Spleen (tissue), 11 donors: ENCODE measurements at regions not wholly inside any gene's neighbourhood (a gene's known extent, or its start where the extent isn't known, plus 50 kb on each side); places are given as distances from the start of the nearest gene placed in this dataset.
"Not testable (repeated sequence)": the region's sequence is repeated elsewhere in the genome, so short reads cannot be mapped to it uniquely, and the experiment has no call there.

Experiments
- DNase-seq: peaks from one replicate; pipeline ENCODE4 v3.0.0-alpha.2; 2020
- H3K27ac ChIP-seq, 8 donors: fragments of 200-600 bp; sonication (generic) in 7 of 8; 1 replicate in 4 of 8; 2 replicates in 4 of 8; pipeline versions ENCODE4 v1.5.0 to v1.8.0; 2016 to 2021; ENCODE audit warnings: inconsistent platforms in 4 of 8, mild to moderate bottlenecking in 4 of 8, moderate library complexity in 1 of 8
- H3K27me3 ChIP-seq, 7 donors: fragments of 200-600 bp; sonication (generic) in 6 of 7; replicated peaks in 1 of 7; 1 replicate in 4 of 7; 2 replicates in 3 of 7; pipeline versions ENCODE4 v1.5.0 to v1.8.0; 2016 to 2021; ENCODE audit warnings: inconsistent platforms in 3 of 7, mild to moderate bottlenecking in 1 of 7
- H3K36me3 ChIP-seq, 6 donors: fragments of 200-600 bp; sonication (generic) in 5 of 6; 1 replicate in 4 of 6; 2 replicates in 2 of 6; pipeline versions ENCODE4 v1.5.0 to v1.8.0; 2016 to 2021; ENCODE audit warnings: inconsistent platforms in 2 of 6
- H3K4me1 ChIP-seq, 6 donors: fragments of 200-600 bp; sonication (generic) in 5 of 6; 1 replicate in 3 of 6; 2 replicates in 3 of 6; pipeline versions ENCODE4 v1.5.0 to v1.8.0; 2016 to 2021; ENCODE audit warnings: inconsistent platforms in 3 of 6
- H3K4me3 ChIP-seq, 8 donors: fragments of 200-600 bp; sonication (generic) in 7 of 8; 1 replicate in 4 of 8; 2 replicates in 4 of 8; pipeline versions ENCODE4 v1.5.0 to v1.8.0; 2016 to 2021; ENCODE audit warnings: inconsistent platforms in 4 of 8, mild to moderate bottlenecking in 4 of 8, moderate library complexity in 2 of 8
- H3K9me3 ChIP-seq, 8 donors: fragments of 200-600 bp; sonication (generic) in 7 of 8; 1 replicate in 4 of 8; 2 replicates in 4 of 8; pipeline versions ENCODE4 v1.5.0 to v1.8.0; 2016 to 2021; ENCODE audit warnings: inconsistent platforms in 4 of 8
- POLR2A ChIP-seq, 3 donors: fragments of 450-650 bp; IDR thresholded peaks; one replicate each; pipeline ENCODE4 v1.5.1; 2017; ENCODE audit warnings: antibody characterized with exemption in 3 of 3, mild to moderate bottlenecking in 1 of 3
- POLR2AphosphoS5 ChIP-seq, 3 donors: sonication (generic); formaldehyde crosslinking; IDR thresholded peaks; one replicate each; pipeline ENCODE4 v1.5.1; 2017; ENCODE audit warnings: antibody characterized with exemption in 3 of 3
- WGBS, 5 donors: extraction: QIAGEN DNeasy Blood & Tissue Kit in 3 of 5; methylation state at CpG; one replicate each; pipeline versions ENCODE4 v1.1.5 to v1.1.7; 2013 to 2018; 5-methylcytosine and 5-hydroxymethylcytosine counted together
- intact Hi-C: fragments of 100-400 bp; cut with DNase I; formaldehyde crosslinking; loops from one replicate; pipeline ENCODE4 v1.15.0; 2023; ENCODE audit warnings: low total_unique reads
- TF ChIP-seq, protein P1 (sequence below), 11 experiments: fragments of 200-600 bp in 7 of 11; fragments of 450-650 bp in 4 of 11; sonication (generic) in 4 of 11; IDR thresholded peaks in 8 of 11; conservative IDR thresholded peaks in 3 of 11; 1 replicate in 7 of 11; 2 replicates in 4 of 11; pipeline versions ENCODE4 v1.4.0 to v1.8.0; 2016 to 2021; ENCODE audit warnings: antibody characterized with exemption in 11 of 11, inconsistent platforms in 4 of 11, mild to moderate bottlenecking in 1 of 11
- donor health status: healthy with polysubstance abuse.
- donor health status: DM: no; HTN: no; CAD: no; lungs with moderate emphysema.
- donor health status: DM: no; HTN: no; CAD: no.
- donor health status: Bipolar disorder and iron deficiency.
- donor health status: healthy.
- donor health status: DM: no; HTN: no; CAD: no.
- donor health status: DM: yes; HTN: yes; CAD: no.

DNA sequence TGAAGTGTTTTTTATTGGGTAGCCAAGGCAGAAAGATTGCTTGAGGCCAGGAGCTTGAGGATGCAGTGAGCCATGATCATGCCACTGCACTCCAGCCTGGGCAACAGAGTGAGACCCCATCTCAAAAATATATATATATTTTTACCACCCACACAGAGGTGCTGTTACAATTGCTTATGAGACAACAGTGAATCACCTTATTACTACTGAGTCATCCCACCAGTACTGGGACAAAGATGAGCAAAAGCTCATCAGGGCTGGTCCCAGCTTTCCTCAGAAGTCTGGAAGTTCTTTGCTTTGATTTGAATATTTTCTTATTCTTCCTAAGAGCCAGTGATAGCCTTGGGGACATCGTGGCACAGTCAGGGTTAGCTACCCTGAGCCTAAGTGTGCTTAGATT lies 207.7 kb downstream of the SOX2 start:
- no peak for TF ChIP-seq POLR2A (IDR thresholded peaks at IDR 0.05)
- TF ChIP-seq, protein P1, sequence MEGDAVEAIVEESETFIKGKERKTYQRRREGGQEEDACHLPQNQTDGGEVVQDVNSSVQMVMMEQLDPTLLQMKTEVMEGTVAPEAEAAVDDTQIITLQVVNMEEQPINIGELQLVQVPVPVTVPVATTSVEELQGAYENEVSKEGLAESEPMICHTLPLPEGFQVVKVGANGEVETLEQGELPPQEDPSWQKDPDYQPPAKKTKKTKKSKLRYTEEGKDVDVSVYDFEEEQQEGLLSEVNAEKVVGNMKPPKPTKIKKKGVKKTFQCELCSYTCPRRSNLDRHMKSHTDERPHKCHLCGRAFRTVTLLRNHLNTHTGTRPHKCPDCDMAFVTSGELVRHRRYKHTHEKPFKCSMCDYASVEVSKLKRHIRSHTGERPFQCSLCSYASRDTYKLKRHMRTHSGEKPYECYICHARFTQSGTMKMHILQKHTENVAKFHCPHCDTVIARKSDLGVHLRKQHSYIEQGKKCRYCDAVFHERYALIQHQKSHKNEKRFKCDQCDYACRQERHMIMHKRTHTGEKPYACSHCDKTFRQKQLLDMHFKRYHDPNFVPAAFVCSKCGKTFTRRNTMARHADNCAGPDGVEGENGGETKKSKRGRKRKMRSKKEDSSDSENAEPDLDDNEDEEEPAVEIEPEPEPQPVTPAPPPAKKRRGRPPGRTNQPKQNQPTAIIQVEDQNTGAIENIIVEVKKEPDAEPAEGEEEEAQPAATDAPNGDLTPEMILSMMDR (IDR thresholded peaks at IDR 0.05 in 8 of 11, conservative IDR thresholded peaks at IDR 0.05 in 3 of 11): no peak
- TF ChIP-seq POLR2AphosphoS5 (IDR thresholded peaks at IDR 0.05): no peak
- H3K36me3 ChIP-seq: no peaks in the 10 kb centered on the region
- no peak for DNase-seq
- H3K9me3 ChIP-seq: no peaks in the 10 kb centered on the region
- no peak overlapping the region for H3K4me3 ChIP-seq
- H3K27ac ChIP-seq: no peak overlapping the region
- 48 to 73% (median 67%) methylated on average over 1 of the region's 1 CpG for WGBS, 5 donors
- intact Hi-C loops: no loop called here
- no peaks in the 10 kb centered on the region for H3K27me3 ChIP-seq
- no peaks in the 10 kb centered on the region for H3K4me1 ChIP-seq

DNA sequence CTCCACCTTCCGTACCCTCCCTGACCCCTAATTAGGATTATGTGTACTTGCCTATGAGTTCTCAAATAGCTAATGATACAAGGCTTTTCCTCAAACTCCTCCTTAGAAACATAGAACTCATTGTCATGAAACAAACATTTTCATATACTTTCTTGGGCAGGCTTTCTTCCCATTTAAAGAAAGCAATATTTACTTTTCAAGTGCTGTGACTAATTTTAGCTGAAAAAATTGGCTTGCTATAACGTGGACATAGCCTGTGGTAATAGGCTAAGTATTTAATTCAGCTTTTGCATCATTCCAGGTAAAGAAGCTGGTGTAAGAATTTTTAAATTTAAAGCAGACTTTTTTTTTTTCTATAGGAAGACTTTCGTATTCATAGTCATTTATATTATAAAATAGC lies 208.7 kb downstream of the SOX2 start:
- Histone ChIP-seq H3K36me3 (no peaks in the 10 kb centered on the region), H3K4me1 (no peaks in the 10 kb centered on the region), H3K27ac (no peak overlapping the region), H3K9me3 (peaks cover 0 to 3% (median 0%) of the 10 kb centered on the region in 8 donors), H3K4me3 (no peak overlapping the region), H3K27me3 (no peaks in the 10 kb centered on the region)
- intact Hi-C loops: no loop called here
- no peak for TF ChIP-seq POLR2A (IDR thresholded peaks at IDR 0.05)
- TF ChIP-seq, protein P1 (IDR thresholded peaks at IDR 0.05 in 8 of 11, conservative IDR thresholded peaks at IDR 0.05 in 3 of 11): no peak
- 63 to 73% (median 70%) methylated on average over 3 of the region's 3 CpGs for WGBS, 5 donors
- no peak for DNase-seq

DNA sequence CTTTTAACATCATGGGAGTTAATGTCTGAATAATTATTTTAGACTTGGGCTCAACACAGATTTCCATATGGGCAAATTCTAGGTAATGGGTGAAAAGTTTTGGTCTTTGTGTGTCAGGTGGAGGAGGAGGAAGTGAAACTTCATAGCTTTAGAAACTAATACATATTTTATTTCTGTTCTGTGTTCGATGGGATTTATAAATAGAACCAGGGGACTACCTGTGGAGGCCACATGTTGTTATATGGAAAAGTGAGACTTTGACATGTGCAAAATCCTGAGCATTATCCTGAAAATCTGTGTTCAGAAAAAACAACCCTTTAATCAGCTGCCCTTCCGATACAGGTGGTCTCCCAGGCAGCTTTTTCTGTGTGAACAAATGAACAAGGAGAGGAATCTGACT lies 209.5 kb downstream of the SOX2 start:
- WGBS, 5 donors: 60 to 65% (median 63%) methylated on average over 2 of the region's 2 CpGs

DNA sequence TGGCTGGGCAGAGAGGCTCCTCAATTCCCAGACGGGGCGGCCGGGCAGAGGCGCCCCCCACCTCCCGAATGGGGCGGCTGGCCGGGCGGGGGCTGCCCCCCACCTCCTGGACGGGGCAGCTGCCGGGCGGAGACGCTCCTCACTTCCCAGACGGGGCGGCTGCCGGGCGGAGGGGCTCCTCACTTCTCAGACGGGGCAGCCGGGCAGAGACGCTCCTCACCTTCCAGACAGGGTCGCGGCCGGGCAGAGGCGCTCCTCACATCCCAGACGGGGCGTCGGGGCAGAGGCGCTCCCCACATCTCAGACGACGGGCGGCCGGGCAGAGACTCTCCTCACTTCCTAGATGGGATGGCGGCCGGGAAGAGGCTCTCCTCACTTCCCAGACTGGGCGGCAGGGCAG lies 214.1 kb downstream of the SOX2 start:
- H3K4me1 ChIP-seq, intact Hi-C loops, H3K27me3 ChIP-seq, H3K4me3 ChIP-seq, H3K27ac ChIP-seq, DNase-seq, H3K36me3 ChIP-seq: not testable (repeated sequence)
- H3K9me3 ChIP-seq: peaks cover 0 to 27% (median 19%) of the 10 kb centered on the region in 8 donors
- 87 to 96% (median 94%) methylated on average over 16 to 34 of the region's 34 CpGs for WGBS, 5 donors

More for the DNA sequence above, 209.5 kb downstream of the SOX2 start:
- Histone ChIP-seq H3K9me3 (peaks cover 0 to 10% (median 7%) of the 10 kb centered on the region in 8 donors), H3K27me3 (no peaks in the 10 kb centered on the region), H3K4me3 (no peak overlapping the region), H3K27ac (no peak overlapping the region), H3K4me1 (no peaks in the 10 kb centered on the region), H3K36me3 (no peaks in the 10 kb centered on the region)
- TF ChIP-seq POLR2AphosphoS5 (IDR thresholded peaks at IDR 0.05) (no peak), POLR2A (IDR thresholded peaks at IDR 0.05) (no peak)
- TF ChIP-seq, protein P1 (IDR thresholded peaks at IDR 0.05 in 8 of 11, conservative IDR thresholded peaks at IDR 0.05 in 3 of 11): no peak
- intact Hi-C loops: no loop called here
- no peak for DNase-seq

DNA sequence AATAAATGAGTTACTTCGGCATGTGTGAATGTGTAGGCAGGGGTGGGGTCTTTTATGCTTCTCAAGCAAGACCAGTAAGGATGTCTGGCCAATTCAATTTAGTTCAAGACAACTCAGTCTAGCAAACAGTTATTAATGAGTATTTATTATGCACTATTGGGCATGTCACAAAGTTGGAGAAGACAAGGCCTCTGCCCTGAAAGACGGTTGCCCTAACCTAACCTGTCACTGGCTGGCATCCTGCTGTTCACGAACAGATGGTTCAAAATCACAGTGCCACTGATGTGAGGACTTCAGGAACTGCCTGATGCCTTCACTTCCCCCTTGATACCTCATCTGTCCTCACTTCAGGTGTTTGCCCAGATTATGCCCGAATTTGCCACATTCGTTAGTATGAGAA lies 217.8 kb downstream of the SOX2 start:
- Histone ChIP-seq H3K27ac (no peak overlapping the region), H3K9me3 (peaks cover 0 to 27% (median 19%) of the 10 kb centered on the region in 8 donors), H3K36me3 (no peaks in the 10 kb centered on the region), H3K27me3 (no peaks in the 10 kb centered on the region), H3K4me3 (no peak overlapping the region), H3K4me1 (no peaks in the 10 kb centered on the region)
- intact Hi-C loops: no loop called here
- WGBS, 5 donors: 79 to 86% (median 84%) methylated on average over 5 of the region's 5 CpGs
- TF ChIP-seq, protein P1 (IDR thresholded peaks at IDR 0.05 in 8 of 11, conservative IDR thresholded peaks at IDR 0.05 in 3 of 11): no peak
- no peak for DNase-seq
